Sigmoid colon (tissue), 6 donors: ENCODE measurements at regions not wholly inside any gene's neighbourhood (a gene's known extent, or its start where the extent isn't known, plus 50 kb on each side); places are given as distances from the start of the nearest gene placed in this dataset.
"Not testable (repeated sequence)": the region's sequence is repeated elsewhere in the genome, so short reads cannot be mapped to it uniquely, and the experiment has no call there.

Experiments
- DNase-seq: peaks from one replicate; pipeline ENCODE4 v3.0.0-alpha.2; 2019
- H3K27ac ChIP-seq, 4 donors: fragments of 200-600 bp; sonication (generic); one replicate each; pipeline ENCODE4 v1.5.1; 2016 to 2019; ENCODE audit warnings: mild to moderate bottlenecking in 1 of 4
- H3K27me3 ChIP-seq, 3 donors: fragments of 200-600 bp; sonication (generic); one replicate each; pipeline ENCODE4 v1.5.1; 2019; ENCODE audit warnings: mild to moderate bottlenecking in 1 of 3
- H3K36me3 ChIP-seq, 4 donors: fragments of 200-600 bp; sonication (generic); one replicate each; pipeline ENCODE4 v1.5.1; 2016 to 2019
- H3K4me1 ChIP-seq, 4 donors: fragments of 200-600 bp; sonication (generic); one replicate each; pipeline ENCODE4 v1.5.1; 2017 to 2019
- H3K4me3 ChIP-seq, 4 donors: fragments of 200-600 bp; sonication (generic); one replicate each; pipeline ENCODE4 v1.5.1; 2017 to 2019; ENCODE audit warnings: mild to moderate bottlenecking in 2 of 4, moderate library complexity in 1 of 4
- H3K9me3 ChIP-seq, 4 donors: fragments of 200-600 bp in 3 of 4; sonication (generic) in 3 of 4; one replicate each; pipeline versions ENCODE4 v1.5.1 to v1.6.1; 2013 to 2019
- CTCF ChIP-seq, 4 experiments: fragments of 450-650 bp in 3 of 4; fragments of 200-600 bp in 1 of 4; IDR thresholded peaks; one replicate each; pipeline ENCODE4 v1.5.1; 2016 to 2019; ENCODE audit warnings: antibody characterized with exemption in 4 of 4, mild to moderate bottlenecking in 3 of 4, moderate library complexity in 2 of 4
- EP300 ChIP-seq, 4 donors: sonication (generic); formaldehyde crosslinking; IDR thresholded peaks; one replicate each; pipeline ENCODE4 v1.6.1; 2017; ENCODE audit warnings: antibody characterized with exemption in 4 of 4
- POLR2A ChIP-seq, 2 donors: fragments of 450-650 bp; IDR thresholded peaks; one replicate each; pipeline ENCODE4 v1.6.1; 2016; ENCODE audit warnings: antibody characterized with exemption in 2 of 2, mild to moderate bottlenecking in 2 of 2, moderate library complexity in 2 of 2
- POLR2AphosphoS5 ChIP-seq, 4 donors: sonication (generic); formaldehyde crosslinking; IDR thresholded peaks; one replicate each; pipeline ENCODE4 v1.6.1; 2017; ENCODE audit warnings: antibody characterized with exemption in 4 of 4
- WGBS, 2 donors: extraction: QIAGEN DNeasy Blood & Tissue Kit; methylation state at CpG; one replicate each; pipeline ENCODE4 v1.1.7; 2013; 5-methylcytosine and 5-hydroxymethylcytosine counted together
- intact Hi-C: fragments of 100-400 bp; cut with DNase I; formaldehyde crosslinking; loops from one replicate; pipeline ENCODE4 v1.15.1; 2023
- donor health status: healthy with polysubstance abuse.
- donor health status: healthy.

DNA sequence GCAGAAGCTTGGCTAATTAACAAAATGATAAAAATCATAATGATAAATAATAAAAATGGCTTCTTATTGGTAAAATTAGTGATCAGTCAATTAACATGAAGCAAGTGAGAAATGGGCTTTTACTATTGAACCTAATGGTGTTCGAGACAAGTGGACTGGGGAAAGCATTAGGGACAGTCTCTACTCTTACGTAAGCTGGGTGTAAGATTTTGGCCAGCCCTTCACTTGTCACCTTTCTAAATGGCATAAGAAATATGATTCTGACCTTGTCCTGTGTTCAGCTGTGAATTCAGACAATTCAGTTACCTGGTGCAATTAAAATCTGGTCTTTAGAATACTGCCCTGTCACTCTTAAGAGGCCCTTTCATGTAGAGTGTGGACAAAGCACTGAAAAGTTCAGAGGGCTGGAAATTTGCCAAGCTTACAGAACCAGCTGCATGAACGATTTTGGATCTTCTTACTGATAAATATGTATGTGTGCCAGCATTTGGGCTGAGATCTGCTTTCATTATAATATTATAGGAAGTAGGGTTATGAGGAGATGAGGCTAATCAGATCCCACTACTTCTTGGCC is 115.9 kb downstream of the QRSL1 start:
- Histone ChIP-seq H3K27me3 (no peaks in the 10 kb centered on the region), H3K9me3 (no peaks in the 10 kb centered on the region), H3K4me3 (no peak overlapping the region), H3K27ac (no peak overlapping the region), H3K36me3 (no peaks in the 10 kb centered on the region), H3K4me1 (no peaks in the 10 kb centered on the region)
- 30 to 71% methylated on average over 3 of the region's 3 CpGs for WGBS, 2 donors
- TF ChIP-seq POLR2AphosphoS5 (IDR thresholded peaks at IDR 0.05), result no peak
- no peak for TF ChIP-seq POLR2A (IDR thresholded peaks at IDR 0.05)
- no peak for TF ChIP-seq CTCF (IDR thresholded peaks at IDR 0.05)
- intact Hi-C loops, result no loop called here
- DNase-seq, result no peak

GRCh38 chr6:106744781-106745180 is 115.4 kb downstream of the QRSL1 start:
- H3K9me3 ChIP-seq, result no peaks in the 10 kb centered on the region
- H3K27me3 ChIP-seq, result no peaks in the 10 kb centered on the region
- intact Hi-C loops, result no loop called here
- WGBS, 2 donors, result 81 to 82% methylated on average over 2 of the region's 2 CpGs
- no peaks in the 10 kb centered on the region for H3K4me1 ChIP-seq
- no peaks in the 10 kb centered on the region for H3K36me3 ChIP-seq
- H3K27ac ChIP-seq, result no peak overlapping the region
- H3K4me3 ChIP-seq, result no peak overlapping the region
- TF ChIP-seq EP300 (IDR thresholded peaks at IDR 0.05) (no peak), CTCF (IDR thresholded peaks at IDR 0.05) (no peak), POLR2AphosphoS5 (IDR thresholded peaks at IDR 0.05) (no peak), POLR2A (IDR thresholded peaks at IDR 0.05) (no peak)
- no peak for DNase-seq

- H3K4me1 ChIP-seq, H3K4me3 ChIP-seq, H3K9me3 ChIP-seq, DNase-seq, H3K27ac ChIP-seq, H3K27me3 ChIP-seq, H3K36me3 ChIP-seq, intact Hi-C loops: not testable (repeated sequence)
- 39 to 48% methylated on average over 2 of the region's 2 CpGs for WGBS, 2 donors
These were observed 114.7 kb downstream of the QRSL1 start for GRCh38 chr6:106744029-106744428.

GRCh38 chr6:106743612-106744011 is 114.2 kb downstream of the QRSL1 start:
- H3K9me3 ChIP-seq, result no peaks in the 10 kb centered on the region
- H3K27me3 ChIP-seq, result no peaks in the 10 kb centered on the region
- no peaks in the 10 kb centered on the region for H3K4me1 ChIP-seq
- intact Hi-C loops, result no loop called here
- no peak overlapping the region for H3K4me3 ChIP-seq
- H3K27ac ChIP-seq, result no peak overlapping the region
- H3K36me3 ChIP-seq, result no peaks in the 10 kb centered on the region
- WGBS, 2 donors, result 21 to 46% methylated on average over 2 of the region's 2 CpGs
- DNase-seq, result no peak
- TF ChIP-seq EP300 (IDR thresholded peaks at IDR 0.05), result no peak
- TF ChIP-seq POLR2A (IDR thresholded peaks at IDR 0.05), result no peak
- TF ChIP-seq CTCF (IDR thresholded peaks at IDR 0.05), result no peak
- no peak for TF ChIP-seq POLR2AphosphoS5 (IDR thresholded peaks at IDR 0.05)

- no peak for DNase-seq
- H3K27ac ChIP-seq, result no peak overlapping the region
- 75 to 78% methylated on average over 3 of the region's 3 CpGs for WGBS, 2 donors
- intact Hi-C loops, result no loop called here
- H3K9me3 ChIP-seq, result peaks cover 0 to 3% (median under 1%) of the 10 kb centered on the region in 4 donors
- no peak overlapping the region for H3K4me3 ChIP-seq
- TF ChIP-seq POLR2A (IDR thresholded peaks at IDR 0.05), result no peak
- TF ChIP-seq POLR2AphosphoS5 (IDR thresholded peaks at IDR 0.05), result no peak
- TF ChIP-seq CTCF (IDR thresholded peaks at IDR 0.05), result no peak
- no peak for TF ChIP-seq EP300 (IDR thresholded peaks at IDR 0.05)
- H3K36me3 ChIP-seq, result no peaks in the 10 kb centered on the region
- H3K27me3 ChIP-seq, result no peaks in the 10 kb centered on the region
- no peaks in the 10 kb centered on the region for H3K4me1 ChIP-seq
These were observed 110.9 kb downstream of the QRSL1 start for GRCh38 chr6:106740287-106740686.
